ENCODE measurements at regions not wholly inside any gene's neighbourhood (a gene's known extent, or its start where the extent isn't known, plus 50 kb on each side); places are given as distances from the start of the nearest gene placed in this dataset.

- H3K9me3 ChIP-seq (replicated peaks in 1 of 3) = no peaks in the 10 kb centered on the region
- no peaks in the 10 kb centered on the region for H3K36me3 ChIP-seq (replicated peaks in 1 of 2)
- no peak for DNase-seq
- H3K4me3 ChIP-seq = no peak overlapping the region
- no peaks in the 10 kb centered on the region for H3K27me3 ChIP-seq
- WGBS, 4 donors = 69 to 86% (median 79%) methylated on average over 4 of the region's 4 CpGs
- no peak overlapping the region for H3K27ac ChIP-seq
- TF ChIP-seq POLR2A (IDR thresholded peaks at IDR 0.05) (no peak), CTCF (IDR thresholded peaks at IDR 0.05) (no peak)
- no peaks in the 10 kb centered on the region for H3K4me1 ChIP-seq (replicated peaks in 1 of 2)
- intact Hi-C loops (cut with DNase I) = no loop called here
Observed at GRCh38 chr7:142439739-142440138, 181.9 kb upstream of the PRSS58 start.

GRCh38 chr7:142438923-142439515 is 181.2 kb upstream of the PRSS58 start:
- WGBS, 4 donors = 59 to 78% (median 74%) methylated on average over 8 of the region's 8 CpGs

GRCh38 chr7:142438235-142438922 is 180.5 kb upstream of the PRSS58 start:
- no peaks in the 10 kb centered on the region for H3K4me1 ChIP-seq (replicated peaks in 1 of 2)
- no peak overlapping the region for H3K27ac ChIP-seq
- peak in 5 of 6 experiments; percentile 12 to 58 (median 43) for TF ChIP-seq CTCF (IDR thresholded peaks at IDR 0.05)
- TF ChIP-seq POLR2A (IDR thresholded peaks at IDR 0.05) = no peak
- no peaks in the 10 kb centered on the region for H3K27me3 ChIP-seq
- H3K9me3 ChIP-seq (replicated peaks in 1 of 3) = no peaks in the 10 kb centered on the region
- peak in 3 of 7 donors; percentile 25 to 37 (median 35) for DNase-seq
- WGBS, 4 donors = 74 to 88% (median 81%) methylated on average over 12 of the region's 12 CpGs
- intact Hi-C loops (cut with DNase I) = no loop called here
- H3K4me3 ChIP-seq = no peak overlapping the region
- H3K36me3 ChIP-seq (replicated peaks in 1 of 2) = no peaks in the 10 kb centered on the region

More at GRCh38 chr7:142438923-142439515, 181.2 kb upstream of the PRSS58 start:
- H3K36me3 ChIP-seq (replicated peaks in 1 of 2) = no peaks in the 10 kb centered on the region
- DNase-seq = no peak
- H3K27ac ChIP-seq = no peak overlapping the region
- H3K4me1 ChIP-seq (replicated peaks in 1 of 2) = no peaks in the 10 kb centered on the region
- H3K9me3 ChIP-seq (replicated peaks in 1 of 3) = no peaks in the 10 kb centered on the region
- intact Hi-C loops (cut with DNase I) = no loop called here
- H3K27me3 ChIP-seq = no peaks in the 10 kb centered on the region
- TF ChIP-seq CTCF (IDR thresholded peaks at IDR 0.05) = no peak
- no peak for TF ChIP-seq POLR2A (IDR thresholded peaks at IDR 0.05)
- no peak overlapping the region for H3K4me3 ChIP-seq

- Histone ChIP-seq H3K4me1 (replicated peaks in 1 of 2) (no peaks in the 10 kb centered on the region), H3K4me3 (no peak overlapping the region), H3K27ac (no peak overlapping the region), H3K36me3 (replicated peaks in 1 of 2) (no peaks in the 10 kb centered on the region), H3K9me3 (replicated peaks in 1 of 3) (no peaks in the 10 kb centered on the region), H3K27me3 (no peaks in the 10 kb centered on the region)
- intact Hi-C loops (cut with DNase I) = no loop called here
- no peak for TF ChIP-seq POLR2A (IDR thresholded peaks at IDR 0.05)
- TF ChIP-seq CTCF (IDR thresholded peaks at IDR 0.05) = no peak
- DNase-seq = no peak
Observed at GRCh38 chr7:142437741-142438140, 179.9 kb upstream of the PRSS58 start.
